Transverse colon (tissue), 4 donors: ENCODE measurements at regions not wholly inside any gene's neighbourhood (a gene's known extent, or its start where the extent isn't known, plus 50 kb on each side); places are given as distances from the start of the nearest gene placed in this dataset.

Source experiments
- CTCF ChIP-seq, 5 experiments: fragments of 200-600 bp in 3 of 5; fragments of 450-650 bp in 2 of 5; sonication (generic) in 3 of 5; IDR thresholded peaks; 1 replicate in 2 of 5; 2 replicates in 3 of 5; pipeline ENCODE4 v1.5.1; 2016 to 2017; ENCODE audit warnings: antibody characterized with exemption in 5 of 5, inconsistent platforms in 3 of 5, mild to moderate bottlenecking in 2 of 5, moderate library complexity in 1 of 5
- POLR2A ChIP-seq: fragments of 450-650 bp; IDR thresholded peaks from one replicate; pipeline ENCODE4 v1.6.1; 2016; ENCODE audit warnings: antibody characterized with exemption, mild to moderate bottlenecking, moderate library complexity
- POLR2AphosphoS5 ChIP-seq, 3 donors: sonication (generic); formaldehyde crosslinking; IDR thresholded peaks; one replicate each; pipeline ENCODE4 v1.6.1; 2016; ENCODE audit warnings: antibody characterized with exemption in 3 of 3

- TF ChIP-seq CTCF (IDR thresholded peaks at IDR 0.05) (no peak), POLR2AphosphoS5 (IDR thresholded peaks at IDR 0.05) (no peak), POLR2A (no peak)
Measured at GRCh38 chr11:92141725-92142124, 82.9 kb upstream of the FAT3 start.
